H1 (cell line): ENCODE measurements at regions not wholly inside any gene's neighbourhood (a gene's known extent, or its start where the extent isn't known, plus 50 kb on each side); places are given as distances from the start of the nearest gene placed in this dataset.

ENCODE experiments used
- CTCF ChIA-PET: fragments of 300-600 bp; sonication (Branson Sonifier 250); formaldehyde crosslinking; loops from one replicate; lab custom pipeline; 2021; ENCODE audit not compliant: partially characterized antibody; lab: Charles Lee
- POLR2A ChIA-PET: fragments of 300-600 bp; sonication (Branson Sonifier 250); formaldehyde crosslinking; loops from one replicate; lab custom pipeline; 2021; ENCODE audit warnings: inconsistent platforms; ENCODE audit not compliant: partially characterized antibody; lab: Charles Lee
- DNase-seq, 2 experiments: peaks; one replicate each; pipeline versions ENCODE4 v3.0.0 to v3.0.0-alpha.2; 2010 to 2022; ENCODE audit warnings: low spot score in 2 of 2, low read depth in 1 of 2, mixed read lengths in 1 of 2
- FAIRE-seq: peaks from 2 replicates; lab custom pipeline; 2011; peaks lifted over from hg19 to GRCh38; lab: Jason Lieb, UNC
- H2AFZ ChIP-seq: 2 replicates; pipeline ENCODE4 v1.8.1; 2012; ENCODE audit warnings: low read length, inconsistent platforms
- H2AK5ac ChIP-seq: 2 replicates; pipeline ENCODE4 v1.6.1; 2013; ENCODE audit warnings: low read depth, low read length
- H2BK120ac ChIP-seq: replicated peaks from 2 replicates; pipeline ENCODE3; 2013; ENCODE audit warnings: low read depth, low read length, inconsistent platforms
- H2BK12ac ChIP-seq: 2 replicates; pipeline ENCODE4 v1.6.1; 2013; ENCODE audit warnings: low read depth, low read length
- H2BK15ac ChIP-seq: 2 replicates; pipeline ENCODE4 v1.6.1; 2013; ENCODE audit warnings: low read length
- H2BK20ac ChIP-seq: 2 replicates; pipeline ENCODE4 v1.6.1; 2013; ENCODE audit warnings: low read length
- H2BK5ac ChIP-seq: 2 replicates; pipeline ENCODE4 v1.6.1; 2013; ENCODE audit warnings: low read depth, low read length
- H3K14ac ChIP-seq: 2 replicates; pipeline ENCODE4 v1.6.1; 2013; ENCODE audit warnings: inconsistent platforms; ENCODE audit not compliant: insufficient read length
- H3K18ac ChIP-seq: 2 replicates; pipeline ENCODE4 v1.6.1; 2013; ENCODE audit warnings: low read length; ENCODE audit errors: extremely low read depth
- H3K23ac ChIP-seq: 2 replicates; pipeline ENCODE4 v1.6.1; 2013; ENCODE audit warnings: inconsistent platforms; ENCODE audit not compliant: insufficient read length
- H3K23me2 ChIP-seq: 2 replicates; pipeline ENCODE4 v1.6.1; 2013; ENCODE audit warnings: low read depth, low read length
- H3K27ac ChIP-seq: 2 replicates; pipeline ENCODE4 v1.6.1; 2011; ENCODE audit warnings: low read depth, low read length, inconsistent platforms
- H3K27me3 ChIP-seq, 4 experiments: replicated peaks in 1 of 4; 1 replicate in 1 of 4; 2 replicates in 3 of 4; pipeline versions ENCODE4 v1.6.1 to v1.8.1; 2011 to 2013; ENCODE audit warnings: low read length in 3 of 4, mild to moderate bottlenecking in 3 of 4, inconsistent platforms in 2 of 4, mixed read lengths in 2 of 4, moderate library complexity in 1 of 4; ENCODE audit not compliant: control insufficient read depth in 3 of 4, insufficient read depth in 3 of 4; ENCODE audit errors: extremely low read depth in 1 of 4
- H3K36me3 ChIP-seq, 4 experiments: 2 replicates each; pipeline versions ENCODE4 v1.6.1 to v1.8.1; 2011 to 2013; ENCODE audit warnings: mild to moderate bottlenecking in 4 of 4, low read length in 3 of 4, moderate library complexity in 2 of 4, control low read depth in 1 of 4, inconsistent platforms in 1 of 4; ENCODE audit not compliant: insufficient read depth in 4 of 4, control insufficient read depth in 2 of 4
- H3K4ac ChIP-seq: replicated peaks from 2 replicates; pipeline ENCODE3; 2013; ENCODE audit warnings: low read length, low read depth, mixed read lengths, inconsistent platforms; ENCODE audit not compliant: insufficient read length
- H3K4me1 ChIP-seq, 4 experiments: replicated peaks in 1 of 4; 1 replicate in 1 of 4; 2 replicates in 3 of 4; pipeline versions ENCODE4 v1.6.1 to v1.8.1; 2011 to 2013; ENCODE audit warnings: low read length in 3 of 4, inconsistent platforms in 2 of 4, mixed read lengths in 1 of 4; ENCODE audit not compliant: insufficient read depth in 4 of 4, control insufficient read depth in 3 of 4
- H3K4me2 ChIP-seq, 2 experiments: 2 replicates each; pipeline versions ENCODE4 v1.6.1 to v1.8.1; 2011 to 2013; ENCODE audit warnings: low read depth in 2 of 2, low read length in 2 of 2, control low read depth in 1 of 2, inconsistent platforms in 1 of 2, mild to moderate bottlenecking in 1 of 2; ENCODE audit not compliant: insufficient read depth in 1 of 2
- H3K4me3 ChIP-seq, 4 experiments: fragments of 200-600, 300-600 bp in 1 of 4; sonication (generic), shearing (Covaris generic), sonication (Bioruptor Twin) in 1 of 4; 2 replicates each; pipeline versions ENCODE4 v1.5.1 to v1.8.1; 2011 to 2016; ENCODE audit warnings: low read length in 4 of 4, low read depth in 3 of 4, control low read depth in 2 of 4, inconsistent platforms in 2 of 4, mild to moderate bottlenecking in 2 of 4, mixed read lengths in 1 of 4, moderate library complexity in 1 of 4; ENCODE audit not compliant: insufficient read depth in 2 of 4; ENCODE audit errors: extremely low read depth in 1 of 4
- H3K56ac ChIP-seq: replicated peaks from 2 replicates; pipeline ENCODE3; 2013; ENCODE audit warnings: low read depth, mild to moderate bottlenecking, mixed read lengths, low read length, inconsistent platforms; ENCODE audit not compliant: insufficient read length
- H3K79me1 ChIP-seq: 2 replicates; pipeline ENCODE4 v1.6.1; 2013; ENCODE audit warnings: low read depth, low read length, control low read depth
- H3K79me2 ChIP-seq, 2 experiments: 2 replicates each; pipeline versions ENCODE4 v1.6.1 to v1.8.1; 2012 to 2013; ENCODE audit warnings: low read length in 2 of 2, mild to moderate bottlenecking in 2 of 2, inconsistent platforms in 1 of 2; ENCODE audit not compliant: insufficient read depth in 2 of 2, control insufficient read depth in 1 of 2
- H3K9ac ChIP-seq, 4 experiments: replicated peaks in 1 of 4; 1 replicate in 1 of 4; 2 replicates in 3 of 4; pipeline versions ENCODE4 v1.6.1 to v1.8.1; 2011 to 2013; ENCODE audit warnings: low read depth in 3 of 4, low read length in 3 of 4, control low read depth in 2 of 4, mild to moderate bottlenecking in 2 of 4, moderate library complexity in 2 of 4, inconsistent platforms in 1 of 4; ENCODE audit errors: extremely low read depth in 1 of 4
- H3K9me3 ChIP-seq, 2 experiments: 2 replicates each; pipeline versions ENCODE4 v1.6.1 to v1.8.1; 2012 to 2013; ENCODE audit warnings: mild to moderate bottlenecking in 2 of 2, moderate library complexity in 2 of 2, control low read depth in 1 of 2, inconsistent platforms in 1 of 2, low read depth in 1 of 2, low read length in 1 of 2, mixed read lengths in 1 of 2; ENCODE audit not compliant: insufficient read depth in 2 of 2
- H4K20me1 ChIP-seq, 2 experiments: replicated peaks in 1 of 2; 2 replicates each; pipeline versions ENCODE3 to v1.8.1; 2011 to 2013; ENCODE audit warnings: inconsistent platforms in 2 of 2, low read length in 2 of 2, mild to moderate bottlenecking in 1 of 2; ENCODE audit not compliant: insufficient read depth in 2 of 2, control insufficient read depth in 1 of 2
- H4K5ac ChIP-seq: 2 replicates; pipeline ENCODE4 v1.6.1; 2013; ENCODE audit warnings: low read length, low read depth, mixed read lengths, inconsistent platforms; ENCODE audit not compliant: insufficient read length
- H4K8ac ChIP-seq: 2 replicates; pipeline ENCODE4 v1.8.0; 2013; ENCODE audit warnings: mild to moderate bottlenecking, moderate library complexity, low read length, inconsistent platforms; ENCODE audit not compliant: insufficient read depth; ENCODE audit errors: extremely low read depth
- H4K91ac ChIP-seq: replicated peaks from 2 replicates; pipeline ENCODE3; 2013; ENCODE audit warnings: low read length, mixed read lengths, inconsistent platforms; ENCODE audit not compliant: insufficient read length
- CHD1 ChIP-seq: IDR thresholded peaks from 2 replicates; pipeline ENCODE4 v1.6.1; 2012; ENCODE audit warnings: low read depth, low read length, improper control_type of control experiment
- CHD2 ChIP-seq: IDR thresholded peaks from 2 replicates; pipeline ENCODE4 v1.6.1; 2012; ENCODE audit warnings: low read length, improper control_type of control experiment
- EZH2 ChIP-seq: fragments of 200-600 bp; sonication (generic); IDR thresholded peaks from 2 replicates; pipeline ENCODE4 v1.7.1; 2012; ENCODE audit warnings: low read depth, mild to moderate bottlenecking, moderate library complexity, low read length, inconsistent platforms; ENCODE audit not compliant: severe bottlenecking
- GTF2F1 ChIP-seq: IDR thresholded peaks from 2 replicates; pipeline ENCODE4 v1.6.1; 2012; ENCODE audit warnings: low read depth, low read length, improper control_type of control experiment, borderline replicate concordance
- HDAC6 ChIP-seq: IDR thresholded peaks from one replicate; pipeline ENCODE4 v1.7.1; 2012; ENCODE audit warnings: low read depth, mild to moderate bottlenecking, inconsistent platforms, low read length, moderate library complexity
- RXRA ChIP-seq: IDR thresholded peaks from 2 replicates; pipeline ENCODE4 v1.6.1; 2011; ENCODE audit warnings: low read depth, mild to moderate bottlenecking, low read length, moderate library complexity; ENCODE audit not compliant: insufficient read depth
- SIN3A ChIP-seq, 2 experiments: IDR thresholded peaks in 1 of 2; conservative IDR thresholded peaks in 1 of 2; 2 replicates each; pipeline ENCODE4 v1.6.1; 2011 to 2012; ENCODE audit warnings: low read length in 2 of 2, improper control_type of control experiment in 1 of 2, low read depth in 1 of 2, mild to moderate bottlenecking in 1 of 2
- SUZ12 ChIP-seq: fragments of 200-600 bp; sonication (generic); IDR thresholded peaks from 2 replicates; pipeline ENCODE4 v1.6.1; 2012; ENCODE audit warnings: mild to moderate bottlenecking, inconsistent platforms, low read length, moderate library complexity, mixed read lengths
- TEAD4 ChIP-seq: IDR thresholded peaks from 2 replicates; pipeline ENCODE4 v1.6.1; 2012; ENCODE audit warnings: low read depth, low read length, inconsistent platforms, mixed read lengths
- ZNF274 ChIP-seq: IDR thresholded peaks from 2 replicates; pipeline ENCODE4 v1.7.0; 2012; ENCODE audit warnings: low read length, borderline replicate concordance; ENCODE audit errors: extremely low read depth
- WGBS, 2 experiments: shearing (Covaris generic) in 1 of 2; methylation state at CpG; one replicate each; pipeline versions ENCODE4 v1.1.6 to v1.1.7; 2013 to 2015; ENCODE audit warnings: low lambda C conversion rate in 2 of 2, mixed read lengths in 2 of 2, inconsistent platforms in 1 of 2, low coverage in 1 of 2, missing lambda C conversion rate in 1 of 2; ENCODE audit not compliant: insufficient replicate concordance in 2 of 2, insufficient coverage in 1 of 2, insufficient read length in 1 of 2; ENCODE audit errors: extremely low coverage in 1 of 2, missing lambda C conversion rate in 1 of 2; 5-methylcytosine and 5-hydroxymethylcytosine counted together

DNA sequence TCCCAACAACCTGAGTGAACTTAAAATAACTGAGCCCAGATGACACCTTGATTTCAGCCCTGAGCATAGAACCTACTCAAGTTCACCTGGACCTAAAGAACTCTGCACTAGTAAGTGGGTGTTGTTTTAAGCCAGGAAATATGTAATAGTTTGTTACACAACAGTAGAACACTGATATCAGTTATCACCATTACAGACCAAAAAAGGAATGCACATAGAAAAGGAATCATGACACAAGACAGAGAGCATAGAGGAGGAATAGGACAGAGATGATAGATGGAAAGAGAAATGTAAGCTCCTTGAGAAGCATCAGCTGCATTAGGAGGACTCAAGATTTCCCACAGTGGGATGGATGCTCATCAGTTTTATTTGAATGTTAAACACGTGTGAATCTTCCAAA lies 1096.9 kb upstream of the SEMA6A start:
- WGBS, 2 experiments: 91% methylated on average over 1 of the region's 1 CpG; no CpG with 5 or more reads in 1 of the 2 experiments
- Histone ChIP-seq H3K4me3 (no peak overlapping the region), H4K20me1 (no peaks in the 10 kb centered on the region), H2BK20ac (no peak overlapping the region), H4K5ac (no peak overlapping the region), H4K91ac (no peak overlapping the region), H3K9me3 (no peaks in the 10 kb centered on the region), H2BK5ac (no peak overlapping the region), H3K23ac (no peak overlapping the region), H2BK12ac (no peak overlapping the region), H3K18ac (no peak overlapping the region), H2AK5ac (no peak overlapping the region), H3K14ac (no peak overlapping the region), H2BK15ac (no peak overlapping the region), H3K9ac (no peak overlapping the region), H3K79me2 (no peaks in the 10 kb centered on the region), H2AFZ (no peak overlapping the region; the same call in 1 of the 2 replicates), H3K36me3 (no peaks in the 10 kb centered on the region), H3K4ac (no peak overlapping the region), H3K23me2 (no peaks in the 10 kb centered on the region), H3K27ac (no peak overlapping the region), H4K8ac (no peak overlapping the region), H3K27me3 (no peaks in the 10 kb centered on the region), H3K4me2 (no peak overlapping the region), H3K79me1 (no peaks in the 10 kb centered on the region), H3K56ac (no peak overlapping the region), H2BK120ac (no peak overlapping the region), H3K4me1 (peaks cover 0 to 6% (median under 1%) of the 10 kb centered on the region in 4 experiments; a peak in 2 of 7 replicates)
- POLR2A ChIA-PET: no interaction called here
- no peak for TF ChIP-seq RXRA
- TF ChIP-seq CHD2: no peak
- no peak for TF ChIP-seq GTF2F1
- TF ChIP-seq SIN3A (conservative IDR thresholded peaks at IDR 0.05 in 1 of 2, IDR thresholded peaks at IDR 0.05 in 1 of 2; ENCODE audit: low read depth in 1 of 2, low read length in 2 of 2): no peak
- TF ChIP-seq TEAD4: no peak
- no peak for TF ChIP-seq ZNF274
- TF ChIP-seq SUZ12: no peak
- TF ChIP-seq EZH2: no peak
- TF ChIP-seq CHD1: no peak
- no peak for TF ChIP-seq HDAC6
- FAIRE-seq (no peak), DNase-seq (no peak)
- CTCF ChIA-PET: no interaction called here
